OCI-M2 (cell line): ENCODE measurements at regions not wholly inside any gene's neighbourhood (a gene's known extent, or its start where the extent isn't known, plus 50 kb on each side); places are given as distances from the start of the nearest gene placed in this dataset.
"Not testable (repeated sequence)": the region's sequence is repeated elsewhere in the genome, so short reads cannot be mapped to it uniquely, and the experiment has no call there.

Source experiments
- DNase-seq: peaks from one replicate; lab custom pipeline; 2025; ENCODE audit not compliant: unreplicated experiment; lab: John Stamatoyannopoulos, UW

GRCh38 chr15:26197719-26198118 is 334.6 kb upstream of the ATP10A start:
- no peak for DNase-seq

- DNase-seq: no peak
These were observed 333.9 kb upstream of the ATP10A start for GRCh38 chr15:26197060-26197459.

DNA sequence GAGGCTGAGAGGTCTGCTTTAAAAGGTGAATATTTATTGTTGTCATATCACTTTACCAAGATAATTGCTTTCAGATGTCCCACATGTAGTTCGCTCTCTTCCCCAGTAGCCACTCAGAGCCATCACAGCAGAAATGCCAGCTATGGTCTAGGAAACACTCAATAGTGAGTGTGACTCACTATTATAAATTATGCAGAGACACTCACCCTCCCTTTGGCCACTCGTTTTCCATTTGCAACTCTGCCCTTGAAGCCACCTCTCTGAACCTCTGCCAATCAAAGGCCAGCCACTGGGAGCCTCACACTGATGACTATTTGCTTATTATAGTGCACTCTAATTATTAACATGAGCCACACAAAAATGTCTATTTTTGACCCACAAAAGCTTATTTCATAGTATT is 328.1 kb upstream of the ATP10A start:
- DNase-seq: no peak

DNA sequence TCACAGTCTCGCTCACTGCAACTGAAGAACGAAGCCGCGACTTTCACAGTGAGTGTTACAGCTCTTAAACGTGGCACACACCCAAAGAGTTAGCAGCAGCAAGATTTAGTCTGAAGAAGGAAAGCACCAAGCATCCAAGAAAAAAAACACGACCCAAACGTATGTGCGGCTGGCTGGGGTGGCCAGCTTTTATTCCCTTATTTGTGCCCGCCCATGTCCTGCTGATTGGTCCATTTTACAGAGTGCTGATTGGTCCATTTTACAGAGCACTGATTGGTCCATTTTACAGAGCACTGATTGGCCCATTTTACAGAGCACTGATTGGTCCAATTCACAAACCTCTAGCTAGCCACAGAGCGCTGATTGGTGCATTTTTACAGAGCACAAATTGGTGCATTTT is 323.0 kb upstream of the ATP10A start:
- DNase-seq: not testable (repeated sequence)

DNA sequence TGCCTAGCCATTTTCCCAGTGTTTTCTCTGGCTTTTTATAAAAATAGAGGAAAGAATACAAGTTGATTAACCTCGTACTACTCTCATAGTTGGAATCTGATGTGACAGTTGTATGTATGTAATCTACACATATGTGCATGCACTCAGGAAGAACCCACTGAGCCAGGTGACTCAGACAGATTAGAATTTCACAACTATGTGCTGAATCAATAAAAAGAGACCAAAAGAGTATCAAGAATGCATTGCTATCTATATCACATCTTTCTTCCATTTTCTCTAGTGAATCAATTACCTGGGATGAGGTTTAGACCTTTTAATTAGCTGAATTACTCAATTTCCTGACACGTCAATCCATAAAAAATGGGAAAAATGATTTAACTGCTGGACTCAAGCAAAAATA is 319.3 kb upstream of the ATP10A start:
- DNase-seq: no peak

- no peak for DNase-seq
These were observed 316.8 kb upstream of the ATP10A start for GRCh38 chr15:26179906-26180305.

DNA sequence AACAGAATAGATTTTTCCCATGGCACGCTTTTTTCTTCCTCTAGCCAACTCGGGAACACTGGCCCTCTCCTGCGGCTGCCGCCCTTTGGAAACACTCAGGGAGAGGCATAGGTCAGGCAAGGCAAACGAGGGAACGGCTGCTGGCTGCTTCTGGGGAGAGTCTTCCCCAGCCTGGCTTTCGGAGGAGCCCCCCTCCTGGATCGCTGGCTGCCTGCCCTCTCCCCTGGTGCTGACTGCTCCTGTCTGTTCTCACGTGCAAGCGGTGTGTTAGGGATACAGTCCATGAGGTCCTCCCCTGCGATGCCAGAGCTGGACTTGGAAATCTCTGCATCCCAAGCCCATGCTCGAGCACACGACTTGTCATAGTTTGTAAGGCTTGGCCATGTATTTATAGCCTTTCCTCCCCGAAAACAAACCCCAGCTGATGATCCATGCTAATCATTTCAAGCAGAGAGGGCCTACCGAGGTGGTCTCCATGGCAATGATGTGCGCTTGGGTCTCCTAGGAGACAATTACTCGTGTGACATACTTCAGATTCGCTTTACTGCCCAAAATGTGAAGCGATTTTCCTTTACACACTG is 315.6 kb upstream of the ATP10A start:
- DNase-seq: no peak

- DNase-seq: no peak
These were observed 314.7 kb upstream of the ATP10A start for GRCh38 chr15:26177816-26178215.

DNA sequence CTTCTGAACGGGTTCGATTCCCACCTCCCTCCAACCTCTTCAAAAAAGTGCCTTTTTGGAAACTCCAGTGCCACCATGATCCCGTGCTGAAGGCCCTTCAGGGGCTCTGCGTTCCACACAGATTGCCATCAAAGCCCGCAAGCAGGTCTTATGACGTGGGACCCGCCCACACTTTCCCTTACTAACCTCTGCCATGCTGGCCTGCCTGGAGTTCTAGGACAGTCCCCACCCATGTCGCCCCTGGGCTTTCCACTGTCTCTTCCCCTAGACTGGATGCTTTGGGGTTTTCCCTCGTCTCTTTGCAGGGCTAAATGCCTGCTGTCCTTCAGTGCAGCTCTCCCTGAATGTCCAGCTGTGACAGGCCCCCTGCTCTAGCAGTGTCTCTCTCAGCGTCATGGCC is 313.7 kb upstream of the ATP10A start:
- DNase-seq: no peak

DNA sequence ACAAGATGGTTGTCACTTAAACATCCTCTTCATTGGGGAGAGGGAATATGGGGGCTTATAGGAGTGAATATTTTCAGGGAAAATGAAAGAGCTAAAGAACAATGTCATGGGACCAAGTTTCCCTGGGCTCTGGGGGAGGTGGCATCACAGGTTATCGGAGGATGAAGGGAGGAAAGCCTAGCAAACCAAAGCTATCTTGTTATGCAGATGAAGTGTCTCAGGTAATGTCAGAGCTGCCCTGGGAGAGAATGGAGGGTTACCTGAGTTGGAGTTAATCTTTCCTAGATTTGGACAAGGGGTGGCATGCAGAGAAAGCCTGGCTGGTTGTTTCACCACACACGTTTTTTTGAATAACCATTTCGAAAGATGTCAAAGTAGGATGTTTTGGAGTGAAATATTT is 308.1 kb upstream of the ATP10A start:
- no peak for DNase-seq

GRCh38 chr15:26166429-26166828 is 303.3 kb upstream of the ATP10A start:
- no peak for DNase-seq

GRCh38 chr15:26165546-26165945 is 302.4 kb upstream of the ATP10A start:
- DNase-seq: no peak

- DNase-seq: no peak
These were observed 297.2 kb upstream of the ATP10A start for GRCh38 chr15:26160343-26160742.

- no peak for DNase-seq
These were observed 295.0 kb upstream of the ATP10A start for GRCh38 chr15:26158176-26158575.

GRCh38 chr15:26157081-26157480 is 294.0 kb upstream of the ATP10A start:
- DNase-seq: no peak

- no peak for DNase-seq
These were observed 292.9 kb upstream of the ATP10A start for GRCh38 chr15:26156051-26156450.

GRCh38 chr15:26148156-26148860 is 285.2 kb upstream of the ATP10A start:
- no peak for DNase-seq

GRCh38 chr15:26146202-26146601 is 283.1 kb upstream of the ATP10A start:
- DNase-seq: no peak

GRCh38 chr15:26145796-26146195 is 282.7 kb upstream of the ATP10A start:
- DNase-seq: no peak

DNA sequence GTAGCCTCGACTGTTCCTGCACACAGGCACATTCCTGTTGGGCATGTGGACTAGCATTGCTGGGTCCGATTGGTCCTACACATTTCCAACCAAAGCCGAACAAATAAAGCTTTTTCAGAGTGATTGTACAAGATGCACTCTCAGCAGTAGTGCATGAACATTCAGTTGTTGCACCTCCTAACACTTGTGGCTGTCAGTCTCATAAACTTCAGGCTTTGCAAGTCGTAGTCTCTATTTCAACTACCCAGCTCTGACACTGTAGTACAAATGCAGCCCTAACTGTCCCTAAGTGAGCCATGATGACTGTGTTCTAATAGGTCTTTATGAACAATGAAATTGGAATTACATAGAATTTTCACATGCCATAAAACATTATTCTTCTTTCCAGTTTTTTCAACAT is 281.7 kb upstream of the ATP10A start:
- no peak for DNase-seq

GRCh38 chr15:26143221-26143620 is 280.1 kb upstream of the ATP10A start:
- DNase-seq: no peak

DNA sequence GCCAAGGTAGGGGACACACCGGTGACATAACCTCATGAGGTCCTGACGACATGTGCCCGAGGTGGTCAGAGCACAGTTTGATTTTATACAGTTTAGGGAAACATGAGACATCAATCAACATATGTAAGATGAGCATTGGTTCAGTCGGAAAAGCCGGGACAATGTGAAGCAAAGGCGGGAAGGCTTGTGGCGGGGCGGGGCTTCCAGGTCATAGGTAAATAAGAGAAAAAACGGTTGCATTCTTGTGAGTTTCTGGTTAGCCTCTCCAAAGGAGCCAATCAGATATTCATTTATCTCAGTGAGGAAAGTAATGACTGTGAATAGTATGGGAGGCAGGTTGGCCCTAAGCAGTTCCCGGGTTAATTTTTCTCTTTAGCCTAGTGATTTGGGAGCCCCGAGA is 271.7 kb upstream of the ATP10A start:
- no peak for DNase-seq

DNA sequence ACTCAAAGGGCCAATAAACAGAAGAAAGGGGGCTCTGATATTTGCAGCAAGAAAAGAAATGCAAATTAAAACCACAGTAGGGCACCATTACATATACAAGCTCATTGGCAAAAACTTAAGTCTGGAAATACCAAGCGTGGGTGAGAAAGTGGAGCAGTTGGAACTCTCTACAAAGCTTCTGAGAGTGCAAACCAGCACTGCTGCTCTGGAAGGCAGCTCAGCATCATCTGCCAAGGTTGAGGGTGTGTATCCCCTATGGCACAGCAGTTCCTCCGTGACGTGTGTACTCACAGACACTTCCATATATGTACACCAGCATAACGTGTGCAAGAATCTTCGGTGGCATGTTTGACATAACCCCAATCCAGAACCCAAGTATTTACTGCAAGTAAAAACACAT is 271.0 kb upstream of the ATP10A start:
- DNase-seq: no peak
